Sigmoid colon (tissue), 4 donors: ENCODE measurements at regions not wholly inside any gene's neighbourhood (a gene's known extent, or its start where the extent isn't known, plus 50 kb on each side); places are given as distances from the start of the nearest gene placed in this dataset.

ENCODE experiments used
- POLR2A ChIP-seq, 2 donors: fragments of 450-650 bp; IDR thresholded peaks; one replicate each; pipeline ENCODE4 v1.6.1; 2016; ENCODE audit warnings: antibody characterized with exemption in 2 of 2, mild to moderate bottlenecking in 2 of 2, moderate library complexity in 2 of 2
- POLR2AphosphoS5 ChIP-seq, 4 donors: sonication (generic); formaldehyde crosslinking; IDR thresholded peaks; one replicate each; pipeline ENCODE4 v1.6.1; 2017; ENCODE audit warnings: antibody characterized with exemption in 4 of 4
- TF ChIP-seq, protein P1 (sequence below), 4 experiments: fragments of 450-650 bp in 3 of 4; fragments of 200-600 bp in 1 of 4; IDR thresholded peaks; one replicate each; pipeline ENCODE4 v1.5.1; 2016 to 2019; ENCODE audit warnings: antibody characterized with exemption in 4 of 4, mild to moderate bottlenecking in 3 of 4, moderate library complexity in 2 of 4

DNA sequence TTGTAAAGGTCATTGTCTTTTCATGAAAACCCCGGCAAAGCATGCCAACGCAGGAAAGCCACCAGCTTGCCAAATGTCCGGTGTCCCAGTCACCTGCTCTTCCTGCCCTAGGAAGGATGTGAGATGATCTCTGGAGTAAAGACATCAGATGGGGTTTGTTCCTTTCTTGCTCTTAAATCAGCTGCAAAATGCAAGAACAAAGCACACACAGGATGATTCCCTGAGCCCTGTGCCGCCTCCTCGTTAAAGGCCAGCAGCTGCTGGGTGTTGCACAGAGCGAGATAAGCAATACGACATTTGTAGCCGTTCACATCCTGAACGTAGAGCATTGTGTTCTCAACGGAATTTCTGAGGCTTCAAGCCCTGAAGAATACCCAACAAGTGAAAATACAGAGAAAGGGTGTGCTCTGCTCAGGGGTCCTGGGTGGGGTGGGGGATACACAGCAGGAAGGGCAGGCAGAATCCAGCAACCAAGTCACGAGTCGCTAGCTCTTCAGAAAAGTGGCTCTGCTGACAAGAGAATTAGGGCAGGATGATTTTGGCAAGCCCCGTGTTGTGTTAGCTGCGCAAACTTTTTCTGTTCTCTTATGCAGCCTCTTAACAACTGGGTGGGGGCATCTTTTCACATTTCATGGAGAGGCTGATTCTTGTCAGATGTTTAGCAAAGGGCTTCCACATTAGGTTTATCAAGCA lies 229.2 kb upstream of the MAP3K1 start:
- TF ChIP-seq POLR2A (IDR thresholded peaks at IDR 0.05) (no peak), POLR2AphosphoS5 (IDR thresholded peaks at IDR 0.05) (peak in 2 of 4 donors; percentile 5 to 40)
- TF ChIP-seq, protein P1, sequence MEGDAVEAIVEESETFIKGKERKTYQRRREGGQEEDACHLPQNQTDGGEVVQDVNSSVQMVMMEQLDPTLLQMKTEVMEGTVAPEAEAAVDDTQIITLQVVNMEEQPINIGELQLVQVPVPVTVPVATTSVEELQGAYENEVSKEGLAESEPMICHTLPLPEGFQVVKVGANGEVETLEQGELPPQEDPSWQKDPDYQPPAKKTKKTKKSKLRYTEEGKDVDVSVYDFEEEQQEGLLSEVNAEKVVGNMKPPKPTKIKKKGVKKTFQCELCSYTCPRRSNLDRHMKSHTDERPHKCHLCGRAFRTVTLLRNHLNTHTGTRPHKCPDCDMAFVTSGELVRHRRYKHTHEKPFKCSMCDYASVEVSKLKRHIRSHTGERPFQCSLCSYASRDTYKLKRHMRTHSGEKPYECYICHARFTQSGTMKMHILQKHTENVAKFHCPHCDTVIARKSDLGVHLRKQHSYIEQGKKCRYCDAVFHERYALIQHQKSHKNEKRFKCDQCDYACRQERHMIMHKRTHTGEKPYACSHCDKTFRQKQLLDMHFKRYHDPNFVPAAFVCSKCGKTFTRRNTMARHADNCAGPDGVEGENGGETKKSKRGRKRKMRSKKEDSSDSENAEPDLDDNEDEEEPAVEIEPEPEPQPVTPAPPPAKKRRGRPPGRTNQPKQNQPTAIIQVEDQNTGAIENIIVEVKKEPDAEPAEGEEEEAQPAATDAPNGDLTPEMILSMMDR (IDR thresholded peaks at IDR 0.05), result no peak
